SK-N-SH (cell line): ENCODE measurements at regions not wholly inside any gene's neighbourhood (a gene's known extent, or its start where the extent isn't known, plus 50 kb on each side); places are given as distances from the start of the nearest gene placed in this dataset.

Experiments used
- CTCF ChIA-PET: fragments of 300-600, 350-600 bp; formaldehyde crosslinking; extraction: SDS; loops from one replicate; lab custom pipeline; 2021; lab: Yijun Ruan, JAX
- POLR2A ChIA-PET: fragments of 350-600 bp; sonication (Branson Sonifier 250); formaldehyde crosslinking; extraction: SDS; loops from one replicate; lab custom pipeline; 2020; ENCODE audit warnings: antibody characterized with exemption, inconsistent platforms; lab: Yijun Ruan, JAX
- DNase-seq: peaks from one replicate; pipeline ENCODE4 v3.0.0; 2012
- H2AFZ ChIP-seq: fragments of 200-600 bp; sonication (generic); 2 replicates; pipeline ENCODE4 v1.8.1; 2016; ENCODE audit warnings: antibody characterized with exemption, mild to moderate bottlenecking, low read depth
- H3F3A ChIP-seq: fragments of 200-600 bp; sonication (generic); replicated peaks from 2 replicates; pipeline ENCODE3; 2016; ENCODE audit warnings: antibody characterized with exemption, mild to moderate bottlenecking; ENCODE audit not compliant: insufficient read depth
- H3K27ac ChIP-seq, 2 experiments: fragments of 200-500 bp in 1 of 2; fragments of 200-600 bp in 1 of 2; sonication (Bioruptor generic) in 1 of 2; sonication (generic), shearing (Covaris generic) in 1 of 2; 2 replicates each; pipeline versions ENCODE4 v1.5.1 to v1.6.1; 2014 to 2016; ENCODE audit warnings: low read depth in 2 of 2, inconsistent platforms in 1 of 2, low read length in 1 of 2, mild to moderate bottlenecking in 1 of 2, mixed read lengths in 1 of 2
- H3K27me3 ChIP-seq: fragments of 200-600 bp; sonication (generic), shearing (Covaris generic); 2 replicates; pipeline ENCODE4 v1.6.1; 2016; ENCODE audit warnings: mixed run types; ENCODE audit not compliant: insufficient read depth
- H3K36me3 ChIP-seq, 2 experiments: fragments of 200-500 bp in 1 of 2; fragments of 200-600 bp in 1 of 2; sonication (Bioruptor generic) in 1 of 2; sonication (generic) in 1 of 2; replicated peaks in 1 of 2; 2 replicates each; pipeline versions ENCODE3 to v1.5.1; 2014 to 2016; ENCODE audit warnings: low read length in 1 of 2, mild to moderate bottlenecking in 1 of 2; ENCODE audit not compliant: insufficient read depth in 2 of 2, control insufficient read depth in 1 of 2
- H3K4me1 ChIP-seq, 2 experiments: fragments of 200-500 bp in 1 of 2; fragments of 200-600 bp in 1 of 2; sonication (Bioruptor generic) in 1 of 2; sonication (generic), shearing (Covaris generic) in 1 of 2; 2 replicates each; pipeline versions ENCODE4 v1.5.1 to v1.6.1; 2014 to 2016; ENCODE audit warnings: low read depth in 1 of 2, low read length in 1 of 2, mixed run types in 1 of 2; ENCODE audit not compliant: insufficient read depth in 2 of 2, control insufficient read depth in 1 of 2
- H3K4me2 ChIP-seq: fragments of 200-600 bp; sonication (generic), shearing (Covaris generic); 2 replicates; pipeline ENCODE4 v1.6.1; 2017; ENCODE audit warnings: mixed run types
- H3K4me3 ChIP-seq, 2 experiments: fragments of 200-500 bp in 1 of 2; fragments of 200-600 bp in 1 of 2; sonication (Bioruptor generic) in 1 of 2; sonication (generic), shearing (Covaris generic) in 1 of 2; 2 replicates each; pipeline versions ENCODE4 v1.5.1 to v1.8.1; 2014 to 2016; ENCODE audit warnings: low read depth in 2 of 2, inconsistent platforms in 1 of 2, low read length in 1 of 2, mild to moderate bottlenecking in 1 of 2, mixed read lengths in 1 of 2, moderate library complexity in 1 of 2
- H3K79me2 ChIP-seq: fragments of 200-600 bp; sonication (generic); 2 replicates; pipeline ENCODE4 v1.8.1; 2017; ENCODE audit warnings: mild to moderate bottlenecking; ENCODE audit not compliant: insufficient read depth
- H3K9ac ChIP-seq: fragments of 200-600 bp; sonication (generic); 2 replicates; pipeline ENCODE4 v1.6.1; 2017; ENCODE audit warnings: mixed run types
- H3K9me2 ChIP-seq: fragments of 200-600 bp; sonication (generic); 2 replicates; pipeline ENCODE4 v1.6.1; 2017; ENCODE audit warnings: mixed run types
- H3K9me3 ChIP-seq: fragments of 200-600 bp; sonication (generic); 2 replicates; pipeline ENCODE4 v1.6.1; 2017; ENCODE audit warnings: mixed run types, mild to moderate bottlenecking, moderate library complexity
- H4K20me1 ChIP-seq: fragments of 200-600 bp; sonication (generic); 2 replicates; pipeline ENCODE4 v1.6.1; 2017; ENCODE audit warnings: mild to moderate bottlenecking, mixed run types; ENCODE audit not compliant: insufficient read depth
- CHD2 ChIP-seq: fragments of 150-350 bp; IDR thresholded peaks from 2 replicates; pipeline ENCODE4 v1.6.1; 2018; ENCODE audit warnings: low read length; ENCODE audit not compliant: partially characterized antibody
- ELF1 ChIP-seq: IDR thresholded peaks from 2 replicates; pipeline ENCODE4 v1.4.0; 2012
- EP300 ChIP-seq, 2 experiments: IDR thresholded peaks; 2 replicates each; pipeline versions ENCODE4 v1.4.0 to v1.6.1; 2012; ENCODE audit warnings: borderline replicate concordance in 1 of 2, low read depth in 1 of 2, low read length in 1 of 2
- EZH2phosphoT487 ChIP-seq: fragments of 200-600 bp; sonication (generic); IDR thresholded peaks from 2 replicates; pipeline ENCODE4 v1.6.1; 2017; ENCODE audit warnings: low read depth, mixed run types, mild to moderate bottlenecking, antibody characterized with exemption, moderate library complexity, borderline replicate concordance
- GABPA ChIP-seq: IDR thresholded peaks from 2 replicates; pipeline ENCODE4 v1.4.0; 2012; ENCODE audit warnings: low read depth, mild to moderate bottlenecking
- GATA2 ChIP-seq: sonication (generic); formaldehyde crosslinking; IDR thresholded peaks from 2 replicates; pipeline ENCODE4 v1.5.0; 2020; ENCODE audit warnings: mild to moderate bottlenecking, missing genetic modification reagents
- RAD21 ChIP-seq: IDR thresholded peaks from 2 replicates; pipeline ENCODE4 v1.6.1; 2012; ENCODE audit warnings: mild to moderate bottlenecking, low read length
- RCOR1 ChIP-seq: fragments of 150-350 bp; IDR thresholded peaks from 2 replicates; pipeline ENCODE4 v1.6.1; 2017; ENCODE audit warnings: antibody characterized with exemption, low read length
- RFX5 ChIP-seq: IDR thresholded peaks from 2 replicates; pipeline ENCODE4 v1.6.1; 2012; ENCODE audit warnings: mild to moderate bottlenecking, improper control_type of control experiment, low read length
- RXRA ChIP-seq: IDR thresholded peaks from 2 replicates; pipeline ENCODE4 v1.4.0; 2012; ENCODE audit warnings: low read depth, mild to moderate bottlenecking, borderline replicate concordance
- SIN3A ChIP-seq: IDR thresholded peaks from 2 replicates; pipeline ENCODE4 v1.6.1; 2012; ENCODE audit warnings: low read depth, mild to moderate bottlenecking, low read length, moderate library complexity, borderline replicate concordance
- TAF1 ChIP-seq: IDR thresholded peaks from 2 replicates; pipeline ENCODE4 v1.6.1; 2012; ENCODE audit warnings: low read depth, mild to moderate bottlenecking, low read length, moderate library complexity, borderline replicate concordance
- TCF12 ChIP-seq: IDR thresholded peaks from 2 replicates; pipeline ENCODE4 v1.4.0; 2012
- YY1 ChIP-seq: IDR thresholded peaks from 2 replicates; pipeline ENCODE4 v1.4.0; 2012; ENCODE audit warnings: low read depth, mild to moderate bottlenecking
- WGBS: methylation state at CpG from one replicate; pipeline ENCODE4 v1.1.6; 2017; ENCODE audit warnings: low lambda C conversion rate; 5-methylcytosine and 5-hydroxymethylcytosine counted together
- TF ChIP-seq, protein P1 (sequence below): IDR thresholded peaks from 2 replicates; pipeline ENCODE4 v1.4.0; 2012; ENCODE audit warnings: low read depth
- TF ChIP-seq, protein P2 (sequence below): fragments of 150-350 bp; IDR thresholded peaks from 2 replicates; pipeline ENCODE4 v1.6.1; 2017; ENCODE audit warnings: antibody characterized with exemption, low read length, low read depth, borderline replicate concordance
- TF ChIP-seq, protein P3 (sequence below): IDR thresholded peaks from 2 replicates; pipeline ENCODE4 v1.6.1; 2012; ENCODE audit warnings: mild to moderate bottlenecking, low read depth, low read length, moderate library complexity
- TF ChIP-seq, protein P4 (sequence below): fragments of 200-600 bp; sonication (generic); IDR thresholded peaks from 2 replicates; pipeline ENCODE4 v1.6.1; 2017; ENCODE audit warnings: antibody characterized with exemption, mild to moderate bottlenecking, moderate library complexity

DNA sequence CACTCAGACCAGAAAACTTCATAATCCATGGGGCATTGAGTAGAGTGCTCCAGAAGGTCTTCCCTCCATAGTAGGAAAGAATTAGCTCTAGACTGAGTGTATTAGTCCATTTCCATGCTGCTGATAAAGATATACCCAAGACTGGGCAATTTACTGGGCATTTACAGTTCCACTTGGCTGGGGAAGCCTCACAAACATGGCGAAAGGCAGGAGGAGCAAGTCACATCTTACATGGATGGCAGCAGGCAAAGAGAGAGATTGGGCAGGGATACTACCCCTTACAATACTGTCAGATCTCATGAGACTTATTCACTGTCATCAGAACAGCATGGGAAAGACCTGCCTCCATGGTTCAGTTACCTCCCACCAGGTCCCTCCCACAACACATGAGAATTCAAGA is 300.6 kb upstream of the TMEM132C start:
- Histone ChIP-seq H3K4me1 (no peaks in the 10 kb centered on the region; a peak in 1 of 4 replicates), H4K20me1 (no peaks in the 10 kb centered on the region), H3K79me2 (no peaks in the 10 kb centered on the region), H3K4me3 (no peak overlapping the region), H3K9me3 (no peaks in the 10 kb centered on the region), H3F3A (no peaks in the 10 kb centered on the region), H3K27ac (no peak overlapping the region), H2AFZ (no peak overlapping the region), H3K9ac (no peak overlapping the region), H3K9me2 (no peaks in the 10 kb centered on the region)
- no peak for DNase-seq
- POLR2A ChIA-PET, result no interaction called here
- CTCF ChIA-PET, result no interaction called here
- no peak for TF ChIP-seq RFX5
- TF ChIP-seq, protein P1, sequence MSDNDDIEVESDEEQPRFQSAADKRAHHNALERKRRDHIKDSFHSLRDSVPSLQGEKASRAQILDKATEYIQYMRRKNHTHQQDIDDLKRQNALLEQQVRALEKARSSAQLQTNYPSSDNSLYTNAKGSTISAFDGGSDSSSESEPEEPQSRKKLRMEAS, result no peak
- TF ChIP-seq, protein P2, sequence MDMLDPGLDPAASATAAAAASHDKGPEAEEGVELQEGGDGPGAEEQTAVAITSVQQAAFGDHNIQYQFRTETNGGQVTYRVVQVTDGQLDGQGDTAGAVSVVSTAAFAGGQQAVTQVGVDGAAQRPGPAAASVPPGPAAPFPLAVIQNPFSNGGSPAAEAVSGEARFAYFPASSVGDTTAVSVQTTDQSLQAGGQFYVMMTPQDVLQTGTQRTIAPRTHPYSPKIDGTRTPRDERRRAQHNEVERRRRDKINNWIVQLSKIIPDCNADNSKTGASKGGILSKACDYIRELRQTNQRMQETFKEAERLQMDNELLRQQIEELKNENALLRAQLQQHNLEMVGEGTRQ, result no peak
- TF ChIP-seq TCF12, result no peak
- no peak for TF ChIP-seq GATA2 (CRISPR knock-in tag)
- no peak for TF ChIP-seq SIN3A
- no peak for TF ChIP-seq RAD21
- no peak for TF ChIP-seq EP300 (IDR thresholded peaks at IDR 0.05; ENCODE audit: borderline replicate concordance in 1 of 2, low read depth in 1 of 2, low read length in 1 of 2)
- TF ChIP-seq, protein P3, sequence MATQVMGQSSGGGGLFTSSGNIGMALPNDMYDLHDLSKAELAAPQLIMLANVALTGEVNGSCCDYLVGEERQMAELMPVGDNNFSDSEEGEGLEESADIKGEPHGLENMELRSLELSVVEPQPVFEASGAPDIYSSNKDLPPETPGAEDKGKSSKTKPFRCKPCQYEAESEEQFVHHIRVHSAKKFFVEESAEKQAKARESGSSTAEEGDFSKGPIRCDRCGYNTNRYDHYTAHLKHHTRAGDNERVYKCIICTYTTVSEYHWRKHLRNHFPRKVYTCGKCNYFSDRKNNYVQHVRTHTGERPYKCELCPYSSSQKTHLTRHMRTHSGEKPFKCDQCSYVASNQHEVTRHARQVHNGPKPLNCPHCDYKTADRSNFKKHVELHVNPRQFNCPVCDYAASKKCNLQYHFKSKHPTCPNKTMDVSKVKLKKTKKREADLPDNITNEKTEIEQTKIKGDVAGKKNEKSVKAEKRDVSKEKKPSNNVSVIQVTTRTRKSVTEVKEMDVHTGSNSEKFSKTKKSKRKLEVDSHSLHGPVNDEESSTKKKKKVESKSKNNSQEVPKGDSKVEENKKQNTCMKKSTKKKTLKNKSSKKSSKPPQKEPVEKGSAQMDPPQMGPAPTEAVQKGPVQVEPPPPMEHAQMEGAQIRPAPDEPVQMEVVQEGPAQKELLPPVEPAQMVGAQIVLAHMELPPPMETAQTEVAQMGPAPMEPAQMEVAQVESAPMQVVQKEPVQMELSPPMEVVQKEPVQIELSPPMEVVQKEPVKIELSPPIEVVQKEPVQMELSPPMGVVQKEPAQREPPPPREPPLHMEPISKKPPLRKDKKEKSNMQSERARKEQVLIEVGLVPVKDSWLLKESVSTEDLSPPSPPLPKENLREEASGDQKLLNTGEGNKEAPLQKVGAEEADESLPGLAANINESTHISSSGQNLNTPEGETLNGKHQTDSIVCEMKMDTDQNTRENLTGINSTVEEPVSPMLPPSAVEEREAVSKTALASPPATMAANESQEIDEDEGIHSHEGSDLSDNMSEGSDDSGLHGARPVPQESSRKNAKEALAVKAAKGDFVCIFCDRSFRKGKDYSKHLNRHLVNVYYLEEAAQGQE, result no peak
- no peak for TF ChIP-seq GABPA
- TF ChIP-seq EZH2phosphoT487, result no peak
- TF ChIP-seq CHD2, result no peak
- TF ChIP-seq TAF1, result no peak
- TF ChIP-seq, all 33 proteins: peak for 0
- H3K36me3 ChIP-seq, result no peaks in the 10 kb centered on the region
- WGBS, result 14% methylated on average over 1 of the region's 1 CpG
- H3K27me3 ChIP-seq, result no peaks in the 10 kb centered on the region
- no peak overlapping the region for H3K4me2 ChIP-seq

DNA sequence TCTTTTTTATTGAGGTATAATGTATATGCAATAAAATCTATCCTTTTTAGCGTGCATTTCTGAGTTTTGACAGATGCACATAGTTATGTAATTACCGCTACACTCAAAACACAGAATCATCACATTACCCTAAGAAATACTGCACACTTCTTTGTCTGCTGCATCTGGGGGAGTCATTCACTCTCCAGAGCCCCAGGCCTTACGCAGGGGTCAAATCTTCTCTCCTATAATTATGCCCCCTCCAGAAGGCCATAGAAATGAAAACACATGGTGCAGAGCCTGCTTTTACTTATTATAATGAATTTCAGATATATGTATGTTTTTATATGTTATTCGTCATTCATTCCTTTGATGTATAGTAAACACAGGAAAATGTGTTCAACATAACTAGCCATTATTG is 296.5 kb upstream of the TMEM132C start:
- Histone ChIP-seq H4K20me1 (no peaks in the 10 kb centered on the region), H3K4me2 (no peak overlapping the region), H2AFZ (no peak overlapping the region), H3K4me3 (no peak overlapping the region), H3K27me3 (no peaks in the 10 kb centered on the region), H3K9me3 (no peaks in the 10 kb centered on the region), H3K9me2 (no peaks in the 10 kb centered on the region), H3K27ac (no peak overlapping the region), H3K4me1 (no peaks in the 10 kb centered on the region; a peak in 1 of 4 replicates), H3F3A (no peaks in the 10 kb centered on the region), H3K79me2 (no peaks in the 10 kb centered on the region), H3K36me3 (no peaks in the 10 kb centered on the region), H3K9ac (no peak overlapping the region)
- DNase-seq, result no peak
- CTCF ChIA-PET, result no interaction called here
- TF ChIP-seq YY1, result no peak
- TF ChIP-seq SIN3A, result no peak
- no peak for TF ChIP-seq ELF1
- TF ChIP-seq, protein P4, sequence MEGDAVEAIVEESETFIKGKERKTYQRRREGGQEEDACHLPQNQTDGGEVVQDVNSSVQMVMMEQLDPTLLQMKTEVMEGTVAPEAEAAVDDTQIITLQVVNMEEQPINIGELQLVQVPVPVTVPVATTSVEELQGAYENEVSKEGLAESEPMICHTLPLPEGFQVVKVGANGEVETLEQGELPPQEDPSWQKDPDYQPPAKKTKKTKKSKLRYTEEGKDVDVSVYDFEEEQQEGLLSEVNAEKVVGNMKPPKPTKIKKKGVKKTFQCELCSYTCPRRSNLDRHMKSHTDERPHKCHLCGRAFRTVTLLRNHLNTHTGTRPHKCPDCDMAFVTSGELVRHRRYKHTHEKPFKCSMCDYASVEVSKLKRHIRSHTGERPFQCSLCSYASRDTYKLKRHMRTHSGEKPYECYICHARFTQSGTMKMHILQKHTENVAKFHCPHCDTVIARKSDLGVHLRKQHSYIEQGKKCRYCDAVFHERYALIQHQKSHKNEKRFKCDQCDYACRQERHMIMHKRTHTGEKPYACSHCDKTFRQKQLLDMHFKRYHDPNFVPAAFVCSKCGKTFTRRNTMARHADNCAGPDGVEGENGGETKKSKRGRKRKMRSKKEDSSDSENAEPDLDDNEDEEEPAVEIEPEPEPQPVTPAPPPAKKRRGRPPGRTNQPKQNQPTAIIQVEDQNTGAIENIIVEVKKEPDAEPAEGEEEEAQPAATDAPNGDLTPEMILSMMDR, result no peak
- TF ChIP-seq RCOR1, result no peak
- no peak for TF ChIP-seq RAD21
- no peak for TF ChIP-seq EZH2phosphoT487
- TF ChIP-seq, protein P3, result no peak
- no peak for TF ChIP-seq RFX5
- TF ChIP-seq RXRA, result no peak
- POLR2A ChIA-PET, result no interaction called here
- 28% methylated on average over 4 of the region's 4 CpGs for WGBS
